ENCODE measurements at regions not wholly inside any gene's neighbourhood (a gene's known extent, or its start where the extent isn't known, plus 50 kb on each side); places are given as distances from the start of the nearest gene placed in this dataset.
"Not testable (repeated sequence)": the region's sequence is repeated elsewhere in the genome, so short reads cannot be mapped to it uniquely, and the experiment has no call there.

GRCh38 chr5:167081561-167081960 is 1209.9 kb upstream of the WWC1 start:
- 89% methylated on average over 4 of the region's 4 CpGs for WGBS, 2 experiments
- no peaks in the 10 kb centered on the region for H3K9me3 ChIP-seq (ENCODE audit: control insufficient read depth, low read length)

GRCh38 chr5:167096816-167097215 is 1194.6 kb upstream of the WWC1 start:
- Histone ChIP-seq H3K36me3 (ENCODE audit: control insufficient read depth, insufficient read depth, low read length) (no peaks in the 10 kb centered on the region), H3K27me3 (ENCODE audit: control insufficient read depth, insufficient read depth, low read length, poor library complexity, severe bottlenecking) (no peaks in the 10 kb centered on the region), H3K4me1 (ENCODE audit: control insufficient read depth, insufficient read depth, low read length) (no peaks in the 10 kb centered on the region), H3K27ac (ENCODE audit: insufficient read depth, low read depth, low read length, poor library complexity, severe bottlenecking) (no peak overlapping the region), H3K4me3 (ENCODE audit: insufficient read depth, low read depth, low read length) (no peak overlapping the region), H3K9me3 (ENCODE audit: control insufficient read depth, low read length) (no peaks in the 10 kb centered on the region)
- WGBS, 2 experiments, result 74 to 75% methylated on average over 12 of the region's 12 CpGs

More at GRCh38 chr5:167081561-167081960, 1209.9 kb upstream of the WWC1 start:
- no peaks in the 10 kb centered on the region for H3K4me1 ChIP-seq (ENCODE audit: control insufficient read depth, insufficient read depth, low read length)
- no peaks in the 10 kb centered on the region for H3K27me3 ChIP-seq (ENCODE audit: control insufficient read depth, insufficient read depth, low read length, poor library complexity, severe bottlenecking)
- no peak overlapping the region for H3K27ac ChIP-seq (ENCODE audit: insufficient read depth, low read depth, low read length, poor library complexity, severe bottlenecking)
- no peaks in the 10 kb centered on the region for H3K36me3 ChIP-seq (ENCODE audit: control insufficient read depth, insufficient read depth, low read length)
- no peak overlapping the region for H3K4me3 ChIP-seq (ENCODE audit: insufficient read depth, low read depth, low read length)

GRCh38 chr5:167104351-167104750 is 1187.1 kb upstream of the WWC1 start:
- Histone ChIP-seq H3K27ac (ENCODE audit: insufficient read depth, low read depth, low read length, poor library complexity, severe bottlenecking) (no peak overlapping the region), H3K36me3 (ENCODE audit: control insufficient read depth, insufficient read depth, low read length) (no peaks in the 10 kb centered on the region), H3K4me3 (ENCODE audit: insufficient read depth, low read depth, low read length) (no peak overlapping the region), H3K9me3 (ENCODE audit: control insufficient read depth, low read length) (no peaks in the 10 kb centered on the region), H3K4me1 (ENCODE audit: control insufficient read depth, insufficient read depth, low read length) (no peaks in the 10 kb centered on the region), H3K27me3 (ENCODE audit: control insufficient read depth, insufficient read depth, low read length, poor library complexity, severe bottlenecking) (no peaks in the 10 kb centered on the region)
- 94 to 100% methylated on average over 4 of the region's 4 CpGs for WGBS, 2 experiments

- H3K36me3 ChIP-seq (ENCODE audit: control insufficient read depth, insufficient read depth, low read length), result no peaks in the 10 kb centered on the region
- no peaks in the 10 kb centered on the region for H3K27me3 ChIP-seq (ENCODE audit: control insufficient read depth, insufficient read depth, low read length, poor library complexity, severe bottlenecking)
- no peaks in the 10 kb centered on the region for H3K4me1 ChIP-seq (ENCODE audit: control insufficient read depth, insufficient read depth, low read length)
- no peak overlapping the region for H3K4me3 ChIP-seq (ENCODE audit: insufficient read depth, low read depth, low read length)
- 96% methylated on average over 2 of the region's 2 CpGs; no CpG with 5 or more reads in 1 of the 2 experiments for WGBS, 2 experiments
- H3K9me3 ChIP-seq (ENCODE audit: control insufficient read depth, low read length), result no peaks in the 10 kb centered on the region
- H3K27ac ChIP-seq (ENCODE audit: insufficient read depth, low read depth, low read length, poor library complexity, severe bottlenecking), result no peak overlapping the region
Measured at GRCh38 chr5:167105941-167106340, 1185.5 kb upstream of the WWC1 start.

GRCh38 chr5:167107684-167108083 is 1183.8 kb upstream of the WWC1 start:
- H3K27me3 ChIP-seq (ENCODE audit: control insufficient read depth, insufficient read depth, low read length, poor library complexity, severe bottlenecking), result no peaks in the 10 kb centered on the region
- H3K36me3 ChIP-seq (ENCODE audit: control insufficient read depth, insufficient read depth, low read length), result no peaks in the 10 kb centered on the region
- H3K4me3 ChIP-seq (ENCODE audit: insufficient read depth, low read depth, low read length), result no peak overlapping the region
- H3K27ac ChIP-seq (ENCODE audit: insufficient read depth, low read depth, low read length, poor library complexity, severe bottlenecking), result no peak overlapping the region
- H3K4me1 ChIP-seq (ENCODE audit: control insufficient read depth, insufficient read depth, low read length), result no peaks in the 10 kb centered on the region
- 90 to 96% methylated on average over 2 to 3 of the region's 4 CpGs for WGBS, 2 experiments
- H3K9me3 ChIP-seq (ENCODE audit: control insufficient read depth, low read length), result no peaks in the 10 kb centered on the region

GRCh38 chr5:167108266-167108665 is 1183.2 kb upstream of the WWC1 start:
- not testable (repeated sequence) for H3K36me3 ChIP-seq (ENCODE audit: control insufficient read depth, insufficient read depth, low read length); H3K9me3 ChIP-seq (ENCODE audit: control insufficient read depth, low read length); H3K27me3 ChIP-seq (ENCODE audit: control insufficient read depth, insufficient read depth, low read length, poor library complexity, severe bottlenecking); H3K27ac ChIP-seq (ENCODE audit: insufficient read depth, low read depth, low read length, poor library complexity, severe bottlenecking); H3K4me3 ChIP-seq (ENCODE audit: insufficient read depth, low read depth, low read length); H3K4me1 ChIP-seq (ENCODE audit: control insufficient read depth, insufficient read depth, low read length)
- 95% methylated on average over 9 of the region's 9 CpGs for WGBS, 2 experiments

GRCh38 chr5:167112556-167112955 is 1178.9 kb upstream of the WWC1 start:
- Histone ChIP-seq H3K36me3 (ENCODE audit: control insufficient read depth, insufficient read depth, low read length) (no peaks in the 10 kb centered on the region), H3K27me3 (ENCODE audit: control insufficient read depth, insufficient read depth, low read length, poor library complexity, severe bottlenecking) (no peaks in the 10 kb centered on the region), H3K4me3 (ENCODE audit: insufficient read depth, low read depth, low read length) (no peak overlapping the region), H3K27ac (ENCODE audit: insufficient read depth, low read depth, low read length, poor library complexity, severe bottlenecking) (no peak overlapping the region), H3K9me3 (ENCODE audit: control insufficient read depth, low read length) (no peaks in the 10 kb centered on the region), H3K4me1 (ENCODE audit: control insufficient read depth, insufficient read depth, low read length) (no peaks in the 10 kb centered on the region)
- WGBS, 2 experiments, result 90 to 93% methylated on average over 2 of the region's 2 CpGs

- no peaks in the 10 kb centered on the region for H3K9me3 ChIP-seq (ENCODE audit: control insufficient read depth, low read length)
- 94 to 95% methylated on average over 3 of the region's 3 CpGs for WGBS, 2 experiments
- H3K27me3 ChIP-seq (ENCODE audit: control insufficient read depth, insufficient read depth, low read length, poor library complexity, severe bottlenecking), result no peaks in the 10 kb centered on the region
- no peaks in the 10 kb centered on the region for H3K4me1 ChIP-seq (ENCODE audit: control insufficient read depth, insufficient read depth, low read length)
- no peak overlapping the region for H3K27ac ChIP-seq (ENCODE audit: insufficient read depth, low read depth, low read length, poor library complexity, severe bottlenecking)
- no peak overlapping the region for H3K4me3 ChIP-seq (ENCODE audit: insufficient read depth, low read depth, low read length)
- no peaks in the 10 kb centered on the region for H3K36me3 ChIP-seq (ENCODE audit: control insufficient read depth, insufficient read depth, low read length)
Measured at GRCh38 chr5:167122267-167122666, 1169.2 kb upstream of the WWC1 start.

GRCh38 chr5:167123126-167123525 is 1168.3 kb upstream of the WWC1 start:
- H3K9me3 ChIP-seq (ENCODE audit: control insufficient read depth, low read length), result no peaks in the 10 kb centered on the region
- WGBS, 2 experiments, result 92 to 93% methylated on average over 7 of the region's 7 CpGs
- H3K27ac ChIP-seq (ENCODE audit: insufficient read depth, low read depth, low read length, poor library complexity, severe bottlenecking), result no peak overlapping the region
- H3K4me3 ChIP-seq (ENCODE audit: insufficient read depth, low read depth, low read length), result no peak overlapping the region
- H3K27me3 ChIP-seq (ENCODE audit: control insufficient read depth, insufficient read depth, low read length, poor library complexity, severe bottlenecking), result no peaks in the 10 kb centered on the region
- no peaks in the 10 kb centered on the region for H3K4me1 ChIP-seq (ENCODE audit: control insufficient read depth, insufficient read depth, low read length)
- no peaks in the 10 kb centered on the region for H3K36me3 ChIP-seq (ENCODE audit: control insufficient read depth, insufficient read depth, low read length)

- Histone ChIP-seq H3K4me1 (ENCODE audit: control insufficient read depth, insufficient read depth, low read length) (no peaks in the 10 kb centered on the region), H3K36me3 (ENCODE audit: control insufficient read depth, insufficient read depth, low read length) (no peaks in the 10 kb centered on the region), H3K4me3 (ENCODE audit: insufficient read depth, low read depth, low read length) (no peak overlapping the region), H3K27ac (ENCODE audit: insufficient read depth, low read depth, low read length, poor library complexity, severe bottlenecking) (no peak overlapping the region), H3K9me3 (ENCODE audit: control insufficient read depth, low read length) (no peaks in the 10 kb centered on the region), H3K27me3 (ENCODE audit: control insufficient read depth, insufficient read depth, low read length, poor library complexity, severe bottlenecking) (no peaks in the 10 kb centered on the region)
- WGBS, 2 experiments, result 79 to 96% methylated on average over 3 of the region's 3 CpGs
Measured at GRCh38 chr5:167128581-167128980, 1162.9 kb upstream of the WWC1 start.

Data from ectodermal cell (in vitro differentiated cells).